Prostate gland (tissue), 2 donors: ENCODE measurements at regions not wholly inside any gene's neighbourhood (a gene's known extent, or its start where the extent isn't known, plus 50 kb on each side); places are given as distances from the start of the nearest gene placed in this dataset.

ENCODE experiments used
- DNase-seq: peaks from one replicate; pipeline ENCODE4 v3.0.0-alpha.2; 2019; ENCODE audit warnings: low spot score
- H3K27ac ChIP-seq, 2 donors: fragments of 200-600 bp; sonication (generic); 2 replicates each; pipeline ENCODE4 v1.5.1; 2017 to 2019
- H3K27me3 ChIP-seq: fragments of 200-600 bp; sonication (generic); replicated peaks from 2 replicates; pipeline ENCODE4 v1.5.1; 2019; ENCODE audit not compliant: insufficient read depth
- H3K36me3 ChIP-seq, 2 donors: fragments of 200-600 bp; sonication (generic); 1 replicate in 1 of 2; 2 replicates in 1 of 2; pipeline versions ENCODE4 v1.5.1 to v1.8.1; 2017 to 2019
- H3K4me1 ChIP-seq: fragments of 200-600 bp; sonication (generic); replicated peaks from 2 replicates; pipeline ENCODE4 v1.5.1; 2019
- H3K4me3 ChIP-seq, 2 donors: fragments of 200-600 bp; sonication (generic); 2 replicates each; pipeline ENCODE4 v1.5.1; 2017 to 2019
- H3K9me3 ChIP-seq: fragments of 200-600 bp; sonication (generic); 2 replicates; pipeline ENCODE4 v1.5.1; 2017
- POLR2A ChIP-seq: fragments of 450-650 bp; IDR thresholded peaks from one replicate; pipeline ENCODE4 v1.6.1; 2016; ENCODE audit warnings: antibody characterized with exemption, mild to moderate bottlenecking
- POLR2AphosphoS5 ChIP-seq: sonication (generic); formaldehyde crosslinking; IDR thresholded peaks from one replicate; pipeline ENCODE4 v1.6.1; 2017; ENCODE audit warnings: antibody characterized with exemption
- WGBS: methylation state at CpG from one replicate; pipeline ENCODE4 v1.1.5; 2018; 5-methylcytosine and 5-hydroxymethylcytosine counted together
- intact Hi-C: fragments of 100-400 bp; cut with DNase I; formaldehyde crosslinking; loops from one replicate; pipeline ENCODE4 v1.14.2; 2022
- TF ChIP-seq, protein P1 (sequence below), 4 experiments: fragments of 200-600 bp in 2 of 4; fragments of 450-650 bp in 2 of 4; sonication (generic) in 2 of 4; IDR thresholded peaks; 1 replicate in 3 of 4; 2 replicates in 1 of 4; pipeline ENCODE4 v1.5.1; 2016 to 2019; ENCODE audit warnings: antibody characterized with exemption in 4 of 4, mild to moderate bottlenecking in 2 of 4, moderate library complexity in 2 of 4

DNA sequence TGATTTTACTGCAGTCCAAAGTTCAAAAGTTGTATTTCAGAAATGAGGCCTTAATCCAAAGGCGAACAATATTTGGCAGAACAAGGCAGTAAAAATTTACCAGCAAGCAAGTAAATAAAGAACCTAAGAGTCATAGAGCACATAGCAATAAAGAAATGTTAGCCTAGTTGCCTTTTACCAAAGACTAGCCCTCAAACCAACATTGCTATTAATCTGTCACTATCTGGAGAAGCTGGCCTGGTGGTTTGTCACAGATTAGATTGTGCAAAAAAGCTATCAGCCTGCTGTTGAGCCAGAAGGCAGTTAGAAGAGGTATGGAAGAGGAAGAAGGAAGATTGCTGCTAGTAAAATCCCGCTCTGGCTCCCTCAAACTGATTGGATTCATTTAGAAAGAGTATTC is 304.7 kb upstream of the KLF4 start:
- WGBS: 53% methylated on average over 2 of the region's 2 CpGs
- no peak for TF ChIP-seq POLR2A
- peak; percentile 48 for TF ChIP-seq POLR2AphosphoS5

DNA sequence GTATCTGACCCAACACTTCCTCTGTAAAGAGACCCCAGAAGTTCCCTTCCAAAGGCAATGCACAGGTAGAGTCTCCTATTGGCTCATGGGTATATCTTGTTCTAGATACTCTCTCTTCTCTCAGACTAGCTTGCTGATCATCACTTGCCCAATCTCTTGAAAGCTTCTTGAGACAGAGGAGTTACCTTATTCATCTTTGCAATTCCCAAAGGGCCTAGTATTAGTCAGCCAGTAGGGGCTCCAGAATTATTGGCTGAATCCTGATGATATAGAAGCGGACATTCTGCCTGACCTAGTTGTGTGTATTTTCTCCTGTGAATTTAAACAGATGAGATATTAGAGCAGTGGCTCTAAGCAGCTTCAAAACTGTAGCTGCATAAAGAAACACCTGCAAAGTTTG is 304.0 kb upstream of the KLF4 start:
- H3K36me3 ChIP-seq: no peaks in the 10 kb centered on the region
- H3K27ac ChIP-seq: no peak overlapping the region
- no peaks in the 10 kb centered on the region for H3K27me3 ChIP-seq
- no peak overlapping the region for H3K4me3 ChIP-seq
- TF ChIP-seq POLR2A (no peak), POLR2AphosphoS5 (no peak)
- TF ChIP-seq, protein P1, sequence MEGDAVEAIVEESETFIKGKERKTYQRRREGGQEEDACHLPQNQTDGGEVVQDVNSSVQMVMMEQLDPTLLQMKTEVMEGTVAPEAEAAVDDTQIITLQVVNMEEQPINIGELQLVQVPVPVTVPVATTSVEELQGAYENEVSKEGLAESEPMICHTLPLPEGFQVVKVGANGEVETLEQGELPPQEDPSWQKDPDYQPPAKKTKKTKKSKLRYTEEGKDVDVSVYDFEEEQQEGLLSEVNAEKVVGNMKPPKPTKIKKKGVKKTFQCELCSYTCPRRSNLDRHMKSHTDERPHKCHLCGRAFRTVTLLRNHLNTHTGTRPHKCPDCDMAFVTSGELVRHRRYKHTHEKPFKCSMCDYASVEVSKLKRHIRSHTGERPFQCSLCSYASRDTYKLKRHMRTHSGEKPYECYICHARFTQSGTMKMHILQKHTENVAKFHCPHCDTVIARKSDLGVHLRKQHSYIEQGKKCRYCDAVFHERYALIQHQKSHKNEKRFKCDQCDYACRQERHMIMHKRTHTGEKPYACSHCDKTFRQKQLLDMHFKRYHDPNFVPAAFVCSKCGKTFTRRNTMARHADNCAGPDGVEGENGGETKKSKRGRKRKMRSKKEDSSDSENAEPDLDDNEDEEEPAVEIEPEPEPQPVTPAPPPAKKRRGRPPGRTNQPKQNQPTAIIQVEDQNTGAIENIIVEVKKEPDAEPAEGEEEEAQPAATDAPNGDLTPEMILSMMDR (IDR thresholded peaks at IDR 0.05): no peak
- WGBS: 87% methylated on average over 1 of the region's 1 CpG
- H3K4me1 ChIP-seq: no peaks in the 10 kb centered on the region
- H3K9me3 ChIP-seq: no peaks in the 10 kb centered on the region
- DNase-seq: no peak
- intact Hi-C loops: no loop called here

More for the DNA sequence above, 304.7 kb upstream of the KLF4 start:
- intact Hi-C loops: no loop called here
- Histone ChIP-seq H3K36me3 (no peaks in the 10 kb centered on the region), H3K9me3 (no peaks in the 10 kb centered on the region), H3K4me3 (no peak overlapping the region), H3K4me1 (no peaks in the 10 kb centered on the region), H3K27ac (no peak overlapping the region), H3K27me3 (no peaks in the 10 kb centered on the region)
- DNase-seq: peak; percentile 21

DNA sequence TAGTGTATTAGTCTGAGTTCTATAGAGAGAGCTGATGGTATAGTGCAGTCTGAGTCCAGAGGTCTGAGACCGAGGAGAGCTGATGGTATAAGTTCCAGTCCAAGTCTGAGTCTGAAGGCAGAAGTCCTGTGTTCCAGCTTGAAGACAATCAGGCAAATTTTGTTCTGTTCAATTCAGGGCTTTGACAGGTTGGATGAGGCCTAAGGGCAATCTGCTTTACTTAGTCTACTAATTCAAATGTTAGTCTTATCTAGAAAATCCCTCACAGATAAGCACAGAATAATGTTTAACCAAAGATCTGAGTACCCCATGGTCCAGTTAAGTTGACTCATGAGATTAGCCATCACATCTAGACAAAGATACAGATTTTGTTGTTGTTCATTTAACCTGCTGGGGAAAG is 303.0 kb upstream of the KLF4 start:
- H3K27me3 ChIP-seq: no peaks in the 10 kb centered on the region
- no peak overlapping the region for H3K4me3 ChIP-seq
- no peak for DNase-seq
- no peaks in the 10 kb centered on the region for H3K4me1 ChIP-seq
- H3K27ac ChIP-seq: no peak overlapping the region
- 96% methylated on average over 1 of the region's 1 CpG for WGBS
- H3K9me3 ChIP-seq: no peaks in the 10 kb centered on the region
- TF ChIP-seq, protein P1 (IDR thresholded peaks at IDR 0.05): no peak
- no peak for TF ChIP-seq POLR2A
- no peak for TF ChIP-seq POLR2AphosphoS5
- no peaks in the 10 kb centered on the region for H3K36me3 ChIP-seq
- intact Hi-C loops: no loop called here

DNA sequence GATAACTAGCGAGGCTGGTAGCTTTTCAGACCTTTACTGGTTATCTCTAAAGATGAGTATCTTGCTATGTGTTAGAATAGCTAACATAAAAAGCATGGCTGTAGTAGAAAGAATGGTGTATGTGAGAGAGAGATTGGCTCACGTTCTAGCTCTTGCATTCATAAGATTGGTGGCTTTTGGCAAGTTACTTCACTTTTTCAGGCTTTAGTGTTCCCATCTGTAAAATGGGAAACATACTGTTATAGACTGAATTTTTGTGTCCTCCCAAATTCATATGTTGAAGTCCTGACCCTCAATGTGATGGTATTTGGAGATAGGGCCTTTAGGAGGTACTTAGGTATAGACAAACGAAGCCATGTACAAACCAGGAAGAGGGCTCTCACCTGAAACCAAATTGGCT is 302.4 kb upstream of the KLF4 start:
- no peaks in the 10 kb centered on the region for H3K36me3 ChIP-seq
- no peaks in the 10 kb centered on the region for H3K27me3 ChIP-seq
- H3K27ac ChIP-seq: no peak overlapping the region
- no peak for DNase-seq
- 92% methylated on average over 3 of the region's 3 CpGs for WGBS
- no peaks in the 10 kb centered on the region for H3K9me3 ChIP-seq
- H3K4me3 ChIP-seq: no peak overlapping the region
- H3K4me1 ChIP-seq: no peaks in the 10 kb centered on the region
- TF ChIP-seq POLR2A (no peak), POLR2AphosphoS5 (no peak)
- TF ChIP-seq, protein P1 (IDR thresholded peaks at IDR 0.05): no peak
- intact Hi-C loops: no loop called here

DNA sequence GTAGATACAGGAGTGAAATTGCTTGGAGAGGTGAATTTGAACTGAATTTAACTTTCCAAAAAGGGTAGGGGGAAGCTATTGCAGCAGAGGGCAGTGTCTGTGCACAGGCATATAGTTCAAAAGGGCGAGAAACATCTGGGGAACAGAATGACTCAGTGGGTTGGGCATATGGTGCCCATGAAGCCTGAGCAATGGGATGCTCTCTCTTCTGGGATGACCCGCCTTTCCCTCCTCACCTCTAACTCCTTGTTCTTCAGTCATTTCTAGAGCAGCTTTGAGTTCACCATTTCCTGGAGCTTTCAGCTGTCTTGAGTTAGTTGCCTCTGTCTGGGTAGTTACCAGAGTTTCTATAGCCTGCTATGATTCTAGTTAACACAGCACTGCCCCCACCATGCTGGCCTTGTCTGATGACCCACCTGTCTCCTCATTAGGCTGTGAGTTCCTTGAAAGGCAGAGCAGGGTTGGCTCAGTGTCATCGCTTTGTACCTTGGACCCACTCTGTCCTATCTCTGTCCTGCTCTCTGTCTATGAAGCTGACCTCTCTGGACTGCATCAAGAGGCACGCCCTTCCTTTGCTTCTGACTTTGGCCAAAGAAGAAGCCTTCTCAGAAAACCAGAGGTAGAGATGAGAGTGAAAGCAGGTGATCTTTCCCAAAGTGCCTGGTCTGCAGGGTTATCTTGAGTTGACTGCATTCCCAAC is 299.6 kb upstream of the KLF4 start:
- no peak overlapping the region for H3K27ac ChIP-seq
- WGBS: 93% methylated on average over 4 of the region's 4 CpGs
- TF ChIP-seq, protein P1 (IDR thresholded peaks at IDR 0.05): no peak
- no peak for TF ChIP-seq POLR2AphosphoS5
- no peak for TF ChIP-seq POLR2A
- H3K4me3 ChIP-seq: no peak overlapping the region
- no peak for DNase-seq
- no peaks in the 10 kb centered on the region for H3K36me3 ChIP-seq
- H3K4me1 ChIP-seq: no peaks in the 10 kb centered on the region
- no peaks in the 10 kb centered on the region for H3K27me3 ChIP-seq
- intact Hi-C loops: no loop called here
- no peaks in the 10 kb centered on the region for H3K9me3 ChIP-seq
